HL-60/S4 treated with phorbol 12-myristate 13-acetate at 8.2 ng/mL for 4 days and 3 days (cell line): ENCODE measurements at regions not wholly inside any gene's neighbourhood (a gene's known extent, or its start where the extent isn't known, plus 50 kb on each side); places are given as distances from the start of the nearest gene placed in this dataset.
"Not testable (repeated sequence)": the region's sequence is repeated elsewhere in the genome, so short reads cannot be mapped to it uniquely, and the experiment has no call there.

ENCODE experiments used
- in situ Hi-C: fragments of 300-500 bp; cut with MboI; formaldehyde crosslinking; loops from 2 replicates; pipeline ENCODE4 v1.15.0; 2022; ENCODE audit warnings: low sequenced_read_pairs

GRCh38 chr5:15344954-15345353, 155.0 kb upstream of the FBXL7 start:
- in situ Hi-C loops: no loop called here

DNA sequence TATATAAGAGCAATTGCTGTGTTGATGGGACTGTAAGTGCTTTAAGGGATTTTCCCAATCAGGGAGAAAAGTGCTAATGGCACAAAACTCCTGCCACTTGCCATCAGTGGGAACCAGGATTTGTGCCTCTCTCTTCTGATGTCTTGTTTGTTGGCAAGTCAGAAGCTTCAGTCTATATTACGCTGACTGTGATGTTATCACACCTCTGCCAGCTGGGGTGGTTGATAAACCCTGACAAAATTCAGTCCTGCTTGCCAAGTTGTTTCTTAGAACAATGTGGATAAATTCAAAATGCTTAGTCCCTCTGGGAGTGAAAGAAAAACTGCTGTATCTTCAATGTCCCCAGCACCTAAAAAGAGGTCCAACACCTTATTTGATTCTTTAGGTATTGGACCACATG, 161.4 kb upstream of the FBXL7 start:
- in situ Hi-C loops: no loop called here

GRCh38 chr5:15334551-15335266, 165.3 kb upstream of the FBXL7 start:
- in situ Hi-C loops: no loop called here

DNA sequence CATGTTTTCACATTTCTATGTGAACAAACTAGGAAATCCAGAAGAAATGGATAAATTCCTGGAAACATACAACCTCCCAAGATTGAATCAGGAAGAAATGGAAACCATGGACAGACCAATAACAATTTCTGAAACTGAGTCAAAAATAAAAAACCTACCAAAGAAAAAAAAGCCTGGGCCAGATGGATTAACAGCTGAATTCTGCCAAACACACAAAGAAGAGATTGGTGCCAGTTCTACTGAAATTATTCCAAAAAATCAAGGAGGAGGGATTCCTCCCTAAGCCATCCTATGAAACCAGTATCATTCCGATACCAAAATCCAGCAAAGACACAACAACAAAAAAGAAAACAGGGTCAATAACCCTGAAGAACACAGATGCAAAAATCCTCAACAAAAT, 166.9 kb upstream of the FBXL7 start:
- in situ Hi-C loops: no loop called here

DNA sequence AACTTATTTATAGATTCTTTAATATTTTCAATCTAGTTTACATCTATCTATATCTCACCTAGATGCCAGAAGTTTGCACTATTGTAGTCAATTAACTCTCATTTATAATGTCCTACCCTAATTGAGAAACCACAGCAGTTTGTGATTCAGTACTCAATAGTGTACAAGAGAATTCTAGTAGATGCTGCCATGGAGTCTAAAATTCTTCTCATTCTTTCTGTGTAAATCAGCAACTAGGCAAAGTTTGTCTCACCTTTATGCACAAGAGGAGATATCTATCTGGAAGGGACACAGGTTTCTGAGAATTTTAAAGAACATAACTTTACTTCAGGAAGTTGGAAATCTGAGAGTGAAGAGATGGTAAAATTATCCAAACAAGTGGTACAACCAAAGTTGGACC, 173.0 kb upstream of the FBXL7 start:
- in situ Hi-C loops: no loop called here

- in situ Hi-C loops: no loop called here
These were observed 173.5 kb upstream of the FBXL7 start for GRCh38 chr5:15326471-15326870.

GRCh38 chr5:15322421-15322820, 177.6 kb upstream of the FBXL7 start:
- in situ Hi-C loops: no loop called here

DNA sequence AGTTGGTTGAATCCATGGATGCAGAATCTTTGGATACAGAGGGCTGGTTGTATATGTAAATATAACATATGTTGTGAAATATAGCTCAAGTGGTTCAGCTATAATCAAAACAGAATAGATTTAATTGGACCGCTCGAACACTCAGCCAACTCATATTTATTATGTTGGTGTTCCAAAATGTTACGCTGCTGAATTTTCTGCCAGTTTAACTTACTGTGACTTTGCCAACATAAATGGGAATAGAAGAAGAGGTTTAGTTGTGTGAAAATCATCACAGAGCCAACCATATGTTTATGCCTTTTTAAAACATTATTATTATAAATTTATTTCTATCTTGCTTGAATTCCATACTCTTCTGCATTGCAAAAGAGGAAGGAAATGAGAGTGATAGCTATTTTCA, 178.2 kb upstream of the FBXL7 start:
- in situ Hi-C loops: no loop called here

GRCh38 chr5:15320871-15321270, 179.1 kb upstream of the FBXL7 start:
- in situ Hi-C loops: no loop called here

DNA sequence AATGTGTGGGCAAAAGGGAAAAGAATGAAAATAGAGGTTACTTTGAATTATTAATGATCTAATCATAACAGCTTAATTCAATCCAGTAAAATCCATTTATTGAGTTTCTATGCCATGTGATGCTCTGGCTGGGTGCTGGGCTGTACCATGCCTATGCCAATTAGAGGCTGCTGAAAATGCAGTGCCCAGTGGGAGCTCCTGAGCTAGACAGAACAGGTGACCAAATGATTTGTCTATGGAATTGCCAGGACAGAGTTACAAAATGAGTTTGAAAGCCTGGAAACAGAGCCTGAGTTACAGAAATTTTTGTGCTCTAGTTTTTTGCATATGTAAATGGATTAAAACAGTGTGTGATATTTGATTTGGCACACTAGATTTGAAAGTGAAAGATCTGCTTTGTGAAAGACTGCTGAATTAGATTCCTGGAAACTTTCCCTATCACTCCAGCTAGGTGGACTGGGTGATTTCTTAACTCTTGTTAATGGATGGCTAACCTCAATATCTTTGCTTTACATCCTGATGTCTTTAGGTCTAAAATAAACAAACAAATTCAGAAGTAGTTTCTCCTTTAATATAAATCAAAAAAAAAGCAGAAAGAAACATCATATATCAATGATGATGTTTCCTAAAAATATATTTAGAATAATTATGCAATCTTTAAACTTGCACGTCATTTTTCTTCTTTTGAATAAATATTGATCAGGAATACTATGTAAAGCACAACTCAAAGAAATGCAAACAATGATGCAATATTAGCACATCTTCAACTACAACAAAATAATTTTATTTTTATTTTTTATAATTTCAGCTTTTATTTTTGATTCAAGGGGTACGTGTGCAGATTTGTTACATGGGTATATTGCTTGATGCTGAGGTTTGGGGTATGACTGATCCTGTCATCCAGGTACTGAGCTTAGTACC, 194.8 kb upstream of the FBXL7 start:
- in situ Hi-C loops: no loop called here

- in situ Hi-C loops: no loop called here
These were observed 195.8 kb upstream of the FBXL7 start for GRCh38 chr5:15304066-15304731.

- in situ Hi-C loops: no loop called here
These were observed 199.8 kb upstream of the FBXL7 start for GRCh38 chr5:15300141-15300540.

DNA sequence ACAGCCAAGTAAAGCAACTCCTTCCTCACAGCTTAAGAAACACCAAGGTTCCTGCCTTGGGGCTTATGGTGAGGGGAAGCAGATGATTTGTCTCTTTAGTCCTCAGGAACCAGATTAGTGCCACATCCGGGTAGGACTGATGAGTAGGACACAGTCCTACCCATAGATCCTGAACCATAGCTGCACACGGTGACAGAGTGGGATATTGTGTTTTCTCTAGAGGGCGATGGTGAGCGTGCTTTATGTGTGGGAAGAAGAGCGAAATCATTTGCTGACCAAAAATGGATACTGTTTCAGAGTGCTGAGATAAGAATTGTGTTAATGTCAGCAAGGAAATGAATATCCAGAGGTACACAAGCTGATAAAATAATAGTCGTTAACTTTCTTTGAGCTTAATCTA, 209.0 kb upstream of the FBXL7 start:
- in situ Hi-C loops: no loop called here

DNA sequence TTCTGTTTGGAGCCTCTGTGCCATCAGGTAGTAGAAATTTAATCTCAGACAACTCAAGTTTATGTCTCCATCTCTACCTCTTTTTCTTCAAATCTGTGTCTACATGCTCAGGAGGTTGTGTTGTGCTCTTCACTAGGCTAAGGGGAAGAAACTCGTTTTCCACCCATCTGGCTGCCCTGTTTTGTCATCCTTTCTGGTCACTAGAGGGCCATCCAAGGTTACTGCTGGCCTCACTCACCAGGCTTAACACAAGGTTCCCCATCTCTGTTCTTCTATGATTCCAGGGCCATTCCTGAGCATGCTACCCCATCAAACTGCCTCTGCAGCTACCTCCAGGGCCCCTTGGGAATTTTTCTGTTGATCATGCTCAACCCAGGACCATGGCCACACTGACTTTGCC, 213.3 kb upstream of the FBXL7 start:
- in situ Hi-C loops: no loop called here

- in situ Hi-C loops: no loop called here
These were observed 213.9 kb upstream of the FBXL7 start for GRCh38 chr5:15285901-15286583.

DNA sequence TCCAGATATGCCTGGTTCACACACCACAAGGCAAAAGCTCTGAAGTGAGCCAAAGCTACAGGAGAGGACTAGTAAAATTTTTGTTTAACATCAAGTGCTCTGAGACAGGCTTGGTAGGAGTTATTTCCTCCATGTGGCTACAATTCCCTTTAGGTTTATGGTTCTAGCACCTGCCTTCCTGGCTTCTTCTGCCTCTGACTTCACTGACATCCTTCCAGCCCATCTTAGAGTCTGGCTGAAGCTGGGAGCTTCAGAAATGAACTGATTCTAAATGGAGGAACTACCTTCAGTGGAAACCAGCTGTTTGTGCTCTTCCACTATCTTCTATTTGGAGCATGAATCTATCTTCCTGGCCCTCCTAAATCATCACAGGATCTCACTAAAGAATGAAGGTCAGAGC, 215.3 kb upstream of the FBXL7 start:
- in situ Hi-C loops: no loop called here

DNA sequence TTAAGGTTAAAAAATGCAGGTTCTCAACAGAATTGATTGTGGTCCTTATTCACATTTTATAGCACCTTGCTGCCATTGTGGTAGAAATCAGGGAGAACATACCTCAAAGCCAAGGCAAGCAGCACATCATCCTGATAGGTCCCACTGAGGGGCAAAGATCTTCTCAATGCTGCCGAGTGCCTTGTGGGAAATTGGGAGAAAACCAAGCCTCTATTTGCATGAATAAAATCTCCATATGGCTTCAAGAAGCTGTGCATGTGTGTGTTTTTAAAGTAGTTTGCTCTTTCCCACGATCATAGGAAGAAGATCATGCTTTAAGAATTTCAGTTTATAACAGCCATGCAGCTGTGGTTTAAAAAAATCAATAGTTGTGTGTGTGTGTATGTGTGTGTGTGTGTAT, 216.9 kb upstream of the FBXL7 start:
- in situ Hi-C loops: no loop called here

GRCh38 chr5:15282611-15283010, 217.4 kb upstream of the FBXL7 start:
- in situ Hi-C loops: no loop called here

- in situ Hi-C loops: not testable (repeated sequence)
These were observed 228.4 kb upstream of the FBXL7 start for GRCh38 chr5:15271596-15271995.

GRCh38 chr5:15267966-15268365, 232.0 kb upstream of the FBXL7 start:
- in situ Hi-C loops: no loop called here

DNA sequence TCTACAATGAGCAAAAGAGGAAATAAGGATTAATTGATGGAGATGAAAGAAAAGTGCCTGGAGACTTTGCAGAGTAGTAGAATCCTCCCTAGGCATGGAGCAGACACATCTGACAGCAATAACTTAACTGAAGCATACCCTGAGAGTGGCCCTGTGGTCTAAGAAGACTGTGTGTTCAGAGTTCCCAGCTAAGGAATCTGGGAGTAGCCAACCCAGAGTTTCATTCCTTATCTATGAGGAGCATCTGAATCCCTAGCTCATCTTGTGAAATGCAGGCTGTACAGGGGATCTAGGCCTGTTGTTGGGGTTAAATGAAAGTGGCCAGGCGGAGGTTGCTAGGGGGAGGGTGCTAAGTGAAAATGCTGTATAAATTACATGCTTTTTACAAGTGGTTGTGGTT, 233.1 kb upstream of the FBXL7 start:
- in situ Hi-C loops: no loop called here
